H1 (cell line): ENCODE measurements at regions not wholly inside any gene's neighbourhood (a gene's known extent, or its start where the extent isn't known, plus 50 kb on each side); places are given as distances from the start of the nearest gene placed in this dataset.

Source experiments
- CTCF ChIA-PET: fragments of 300-600 bp; sonication (Branson Sonifier 250); formaldehyde crosslinking; loops from one replicate; lab custom pipeline; 2021; ENCODE audit not compliant: partially characterized antibody; lab: Charles Lee
- POLR2A ChIA-PET: fragments of 300-600 bp; sonication (Branson Sonifier 250); formaldehyde crosslinking; loops from one replicate; lab custom pipeline; 2021; ENCODE audit warnings: inconsistent platforms; ENCODE audit not compliant: partially characterized antibody; lab: Charles Lee
- DNase-seq, 2 experiments: peaks; one replicate each; pipeline versions ENCODE4 v3.0.0 to v3.0.0-alpha.2; 2010 to 2022; ENCODE audit warnings: low spot score in 2 of 2, low read depth in 1 of 2, mixed read lengths in 1 of 2
- FAIRE-seq: peaks from 2 replicates; lab custom pipeline; 2011; peaks lifted over from hg19 to GRCh38; lab: Jason Lieb, UNC
- H2AFZ ChIP-seq: 2 replicates; pipeline ENCODE4 v1.8.1; 2012; ENCODE audit warnings: low read length, inconsistent platforms
- H2AK5ac ChIP-seq: 2 replicates; pipeline ENCODE4 v1.6.1; 2013; ENCODE audit warnings: low read depth, low read length
- H2BK120ac ChIP-seq: replicated peaks from 2 replicates; pipeline ENCODE3; 2013; ENCODE audit warnings: low read depth, low read length, inconsistent platforms
- H2BK12ac ChIP-seq: 2 replicates; pipeline ENCODE4 v1.6.1; 2013; ENCODE audit warnings: low read depth, low read length
- H2BK15ac ChIP-seq: 2 replicates; pipeline ENCODE4 v1.6.1; 2013; ENCODE audit warnings: low read length
- H2BK20ac ChIP-seq: 2 replicates; pipeline ENCODE4 v1.6.1; 2013; ENCODE audit warnings: low read length
- H2BK5ac ChIP-seq: 2 replicates; pipeline ENCODE4 v1.6.1; 2013; ENCODE audit warnings: low read depth, low read length
- H3K14ac ChIP-seq: 2 replicates; pipeline ENCODE4 v1.6.1; 2013; ENCODE audit warnings: inconsistent platforms; ENCODE audit not compliant: insufficient read length
- H3K18ac ChIP-seq: 2 replicates; pipeline ENCODE4 v1.6.1; 2013; ENCODE audit warnings: low read length; ENCODE audit errors: extremely low read depth
- H3K23ac ChIP-seq: 2 replicates; pipeline ENCODE4 v1.6.1; 2013; ENCODE audit warnings: inconsistent platforms; ENCODE audit not compliant: insufficient read length
- H3K23me2 ChIP-seq: 2 replicates; pipeline ENCODE4 v1.6.1; 2013; ENCODE audit warnings: low read depth, low read length
- H3K27ac ChIP-seq: 2 replicates; pipeline ENCODE4 v1.6.1; 2011; ENCODE audit warnings: low read depth, low read length, inconsistent platforms
- H3K27me3 ChIP-seq, 4 experiments: replicated peaks in 1 of 4; 1 replicate in 1 of 4; 2 replicates in 3 of 4; pipeline versions ENCODE4 v1.6.1 to v1.8.1; 2011 to 2013; ENCODE audit warnings: low read length in 3 of 4, mild to moderate bottlenecking in 3 of 4, inconsistent platforms in 2 of 4, mixed read lengths in 2 of 4, moderate library complexity in 1 of 4; ENCODE audit not compliant: control insufficient read depth in 3 of 4, insufficient read depth in 3 of 4; ENCODE audit errors: extremely low read depth in 1 of 4
- H3K36me3 ChIP-seq, 4 experiments: 2 replicates each; pipeline versions ENCODE4 v1.6.1 to v1.8.1; 2011 to 2013; ENCODE audit warnings: mild to moderate bottlenecking in 4 of 4, low read length in 3 of 4, moderate library complexity in 2 of 4, control low read depth in 1 of 4, inconsistent platforms in 1 of 4; ENCODE audit not compliant: insufficient read depth in 4 of 4, control insufficient read depth in 2 of 4
- H3K4ac ChIP-seq: replicated peaks from 2 replicates; pipeline ENCODE3; 2013; ENCODE audit warnings: low read length, low read depth, mixed read lengths, inconsistent platforms; ENCODE audit not compliant: insufficient read length
- H3K4me1 ChIP-seq, 4 experiments: replicated peaks in 1 of 4; 1 replicate in 1 of 4; 2 replicates in 3 of 4; pipeline versions ENCODE4 v1.6.1 to v1.8.1; 2011 to 2013; ENCODE audit warnings: low read length in 3 of 4, inconsistent platforms in 2 of 4, mixed read lengths in 1 of 4; ENCODE audit not compliant: insufficient read depth in 4 of 4, control insufficient read depth in 3 of 4
- H3K4me2 ChIP-seq, 2 experiments: 2 replicates each; pipeline versions ENCODE4 v1.6.1 to v1.8.1; 2011 to 2013; ENCODE audit warnings: low read depth in 2 of 2, low read length in 2 of 2, control low read depth in 1 of 2, inconsistent platforms in 1 of 2, mild to moderate bottlenecking in 1 of 2; ENCODE audit not compliant: insufficient read depth in 1 of 2
- H3K4me3 ChIP-seq, 4 experiments: fragments of 200-600, 300-600 bp in 1 of 4; sonication (generic), shearing (Covaris generic), sonication (Bioruptor Twin) in 1 of 4; 2 replicates each; pipeline versions ENCODE4 v1.5.1 to v1.8.1; 2011 to 2016; ENCODE audit warnings: low read length in 4 of 4, low read depth in 3 of 4, control low read depth in 2 of 4, inconsistent platforms in 2 of 4, mild to moderate bottlenecking in 2 of 4, mixed read lengths in 1 of 4, moderate library complexity in 1 of 4; ENCODE audit not compliant: insufficient read depth in 2 of 4; ENCODE audit errors: extremely low read depth in 1 of 4
- H3K56ac ChIP-seq: replicated peaks from 2 replicates; pipeline ENCODE3; 2013; ENCODE audit warnings: low read depth, mild to moderate bottlenecking, mixed read lengths, low read length, inconsistent platforms; ENCODE audit not compliant: insufficient read length
- H3K79me1 ChIP-seq: 2 replicates; pipeline ENCODE4 v1.6.1; 2013; ENCODE audit warnings: low read depth, low read length, control low read depth
- H3K79me2 ChIP-seq, 2 experiments: 2 replicates each; pipeline versions ENCODE4 v1.6.1 to v1.8.1; 2012 to 2013; ENCODE audit warnings: low read length in 2 of 2, mild to moderate bottlenecking in 2 of 2, inconsistent platforms in 1 of 2; ENCODE audit not compliant: insufficient read depth in 2 of 2, control insufficient read depth in 1 of 2
- H3K9ac ChIP-seq, 4 experiments: replicated peaks in 1 of 4; 1 replicate in 1 of 4; 2 replicates in 3 of 4; pipeline versions ENCODE4 v1.6.1 to v1.8.1; 2011 to 2013; ENCODE audit warnings: low read depth in 3 of 4, low read length in 3 of 4, control low read depth in 2 of 4, mild to moderate bottlenecking in 2 of 4, moderate library complexity in 2 of 4, inconsistent platforms in 1 of 4; ENCODE audit errors: extremely low read depth in 1 of 4
- H3K9me3 ChIP-seq, 2 experiments: 2 replicates each; pipeline versions ENCODE4 v1.6.1 to v1.8.1; 2012 to 2013; ENCODE audit warnings: mild to moderate bottlenecking in 2 of 2, moderate library complexity in 2 of 2, control low read depth in 1 of 2, inconsistent platforms in 1 of 2, low read depth in 1 of 2, low read length in 1 of 2, mixed read lengths in 1 of 2; ENCODE audit not compliant: insufficient read depth in 2 of 2
- H4K20me1 ChIP-seq, 2 experiments: replicated peaks in 1 of 2; 2 replicates each; pipeline versions ENCODE3 to v1.8.1; 2011 to 2013; ENCODE audit warnings: inconsistent platforms in 2 of 2, low read length in 2 of 2, mild to moderate bottlenecking in 1 of 2; ENCODE audit not compliant: insufficient read depth in 2 of 2, control insufficient read depth in 1 of 2
- H4K5ac ChIP-seq: 2 replicates; pipeline ENCODE4 v1.6.1; 2013; ENCODE audit warnings: low read length, low read depth, mixed read lengths, inconsistent platforms; ENCODE audit not compliant: insufficient read length
- H4K8ac ChIP-seq: 2 replicates; pipeline ENCODE4 v1.8.0; 2013; ENCODE audit warnings: mild to moderate bottlenecking, moderate library complexity, low read length, inconsistent platforms; ENCODE audit not compliant: insufficient read depth; ENCODE audit errors: extremely low read depth
- H4K91ac ChIP-seq: replicated peaks from 2 replicates; pipeline ENCODE3; 2013; ENCODE audit warnings: low read length, mixed read lengths, inconsistent platforms; ENCODE audit not compliant: insufficient read length
- ASH2L ChIP-seq: fragments of 200-600, 300-600 bp; sonication (generic); IDR thresholded peaks from one replicate; pipeline ENCODE4 v1.7.1; 2017; ENCODE audit warnings: low read length
- BACH1 ChIP-seq: IDR thresholded peaks from 2 replicates; pipeline ENCODE4 v1.6.1; 2012; ENCODE audit warnings: low read length, improper control_type of control experiment
- BCL11A ChIP-seq, 2 experiments: IDR thresholded peaks; one replicate each; pipeline ENCODE4 v1.6.1; 2011; ENCODE audit warnings: low read depth in 2 of 2, low read length in 2 of 2, mild to moderate bottlenecking in 2 of 2
- CBX5 ChIP-seq: fragments of 300-800, 300-1000 bp; sonication (generic); IDR thresholded peaks from 2 replicates; pipeline ENCODE4 v1.7.1; 2016; ENCODE audit warnings: antibody characterized with exemption, low read length, low read depth
- CTBP2 ChIP-seq: IDR thresholded peaks from 2 replicates; pipeline ENCODE4 v1.7.0; 2011; ENCODE audit warnings: borderline replicate concordance, mild to moderate bottlenecking, moderate library complexity, mixed read lengths, low read length; ENCODE audit not compliant: insufficient read depth, insufficient read length
- EP300 ChIP-seq, 2 experiments: IDR thresholded peaks; 1 replicate in 1 of 2; 2 replicates in 1 of 2; pipeline ENCODE4 v1.6.1; 2011 to 2012; ENCODE audit warnings: low read depth in 2 of 2, low read length in 2 of 2, mild to moderate bottlenecking in 2 of 2, borderline replicate concordance in 1 of 2, inconsistent platforms in 1 of 2, moderate library complexity in 1 of 2
- HDAC2 ChIP-seq, 2 experiments: fragments of 300-600 bp in 1 of 2; sonication (generic) in 1 of 2; IDR thresholded peaks; 2 replicates each; pipeline ENCODE4 v1.6.1; 2011 to 2012; ENCODE audit warnings: low read depth in 2 of 2, low read length in 2 of 2, mild to moderate bottlenecking in 2 of 2, moderate library complexity in 2 of 2, borderline replicate concordance in 1 of 2, inconsistent platforms in 1 of 2
- PHF8 ChIP-seq: fragments of 200-600 bp; sonication (generic); conservative IDR thresholded peaks from 2 replicates; pipeline ENCODE4 v1.7.1; 2012; ENCODE audit warnings: low read depth, mild to moderate bottlenecking, inconsistent platforms, low read length, moderate library complexity
- POLR2A ChIP-seq, 2 experiments: IDR thresholded peaks; 1 replicate in 1 of 2; 2 replicates in 1 of 2; pipeline ENCODE4 v1.6.1; 2011; ENCODE audit warnings: low read depth in 2 of 2, low read length in 2 of 2, mild to moderate bottlenecking in 2 of 2; ENCODE audit errors: control extremely low read depth in 1 of 2
- RXRA ChIP-seq: IDR thresholded peaks from 2 replicates; pipeline ENCODE4 v1.6.1; 2011; ENCODE audit warnings: low read depth, mild to moderate bottlenecking, low read length, moderate library complexity; ENCODE audit not compliant: insufficient read depth
- SP2 ChIP-seq: IDR thresholded peaks from 2 replicates; pipeline ENCODE4 v1.6.1; 2012; ENCODE audit warnings: mild to moderate bottlenecking, low read length, inconsistent platforms
- USF2 ChIP-seq: IDR thresholded peaks from 2 replicates; pipeline ENCODE4 v1.6.1; 2011; ENCODE audit warnings: low read length, improper control_type of control experiment
- WGBS, 2 experiments: shearing (Covaris generic) in 1 of 2; methylation state at CpG; one replicate each; pipeline versions ENCODE4 v1.1.6 to v1.1.7; 2013 to 2015; ENCODE audit warnings: low lambda C conversion rate in 2 of 2, mixed read lengths in 2 of 2, inconsistent platforms in 1 of 2, low coverage in 1 of 2, missing lambda C conversion rate in 1 of 2; ENCODE audit not compliant: insufficient replicate concordance in 2 of 2, insufficient coverage in 1 of 2, insufficient read length in 1 of 2; ENCODE audit errors: extremely low coverage in 1 of 2, missing lambda C conversion rate in 1 of 2; 5-methylcytosine and 5-hydroxymethylcytosine counted together

- FAIRE-seq = no peak
- Histone ChIP-seq H2AFZ (no peak overlapping the region), H2BK15ac (no peak overlapping the region), H3K36me3 (no peaks in the 10 kb centered on the region), H3K23ac (no peak overlapping the region), H3K4me3 (no peak overlapping the region), H3K4ac (no peak overlapping the region), H3K79me1 (no peaks in the 10 kb centered on the region), H2BK5ac (no peak overlapping the region), H3K27me3 (no peaks in the 10 kb centered on the region), H4K8ac (no peak overlapping the region), H4K5ac (no peak overlapping the region), H3K4me2 (no peak overlapping the region), H2BK120ac (no peak overlapping the region), H4K91ac (no peak overlapping the region), H2BK12ac (no peak overlapping the region), H3K9me3 (peaks cover 30 to 80% of the 10 kb centered on the region in 2 experiments; a peak in 3 of 4 replicates), H3K27ac (no peak overlapping the region), H3K4me1 (no peaks in the 10 kb centered on the region), H4K20me1 (no peaks in the 10 kb centered on the region), H2AK5ac (no peak overlapping the region), H3K79me2 (no peaks in the 10 kb centered on the region), H3K23me2 (no peaks in the 10 kb centered on the region), H3K18ac (no peak overlapping the region), H3K56ac (no peak overlapping the region), H2BK20ac (no peak overlapping the region), H3K14ac (no peak overlapping the region), H3K9ac (no peak overlapping the region)
- ChIA-PET POLR2A (no interaction called here), CTCF (no interaction called here)
- 69% methylated on average over 4 of the region's 38 CpGs; no CpG with 5 or more reads in 1 of the 2 experiments for WGBS, 2 experiments
- DNase-seq = no peak
- TF ChIP-seq PHF8 (no peak), BCL11A (IDR thresholded peaks at IDR 0.05; ENCODE audit: low read depth in 2 of 2, low read length in 2 of 2) (no peak), CBX5 (no peak), EP300 (IDR thresholded peaks at IDR 0.05; ENCODE audit: borderline replicate concordance in 1 of 2, low read depth in 2 of 2, low read length in 2 of 2) (no peak), POLR2A (IDR thresholded peaks at IDR 0.05; ENCODE audit: control extremely low read depth in 1 of 2, low read depth in 2 of 2, low read length in 2 of 2) (no peak), SP2 (no peak), RXRA (no peak), ASH2L (no peak), USF2 (no peak), HDAC2 (IDR thresholded peaks at IDR 0.05; ENCODE audit: borderline replicate concordance in 1 of 2, low read depth in 2 of 2, low read length in 2 of 2) (no peak), CTBP2 (no peak), BACH1 (no peak)
These were observed 744.3 kb upstream of the DEFB115 start for GRCh38 chr20:30513050-30513628.
